GM23338 (cell line): ENCODE measurements at regions not wholly inside any gene's neighbourhood (a gene's known extent, or its start where the extent isn't known, plus 50 kb on each side); places are given as distances from the start of the nearest gene placed in this dataset.

Experiments
- ATAC-seq: fragments of 200-7000 bp; cut with Tn5 transposase; 3 replicates; pipeline ENCODE4 v1.9.1; 2020
- DNase-seq: peaks from one replicate; pipeline ENCODE4 v3.0.0-alpha.2; 2015; ENCODE audit warnings: low spot score
- H2AFZ ChIP-seq: fragments of 200-600 bp; sonication (generic); 2 replicates; pipeline ENCODE4 v1.8.0; 2016; ENCODE audit warnings: antibody characterized with exemption, mild to moderate bottlenecking, moderate library complexity
- H3F3A ChIP-seq: fragments of 200-600 bp; sonication (generic); replicated peaks from 2 replicates; pipeline ENCODE4 v1.8.0; 2017; ENCODE audit warnings: antibody characterized with exemption, mixed run types, low read depth
- H3K27ac ChIP-seq: fragments of 200-600 bp; sonication (generic); 2 replicates; pipeline ENCODE4 v1.6.1; 2016; ENCODE audit warnings: low read depth
- H3K27me3 ChIP-seq: fragments of 200-600 bp; sonication (generic); 2 replicates; pipeline ENCODE4 v1.8.0; 2016; ENCODE audit warnings: mild to moderate bottlenecking, mixed run types, moderate library complexity; ENCODE audit not compliant: insufficient read depth
- H3K36me3 ChIP-seq: fragments of 200-600 bp; sonication (generic); 2 replicates; pipeline ENCODE4 v1.8.0; 2016; ENCODE audit warnings: mild to moderate bottlenecking; ENCODE audit not compliant: insufficient read depth
- H3K4me1 ChIP-seq: fragments of 200-600 bp; sonication (generic); 2 replicates; pipeline ENCODE4 v1.8.0; 2016; ENCODE audit warnings: mild to moderate bottlenecking, moderate library complexity; ENCODE audit not compliant: insufficient read depth
- H3K4me2 ChIP-seq: fragments of 200-600 bp; sonication (generic); 2 replicates; pipeline ENCODE4 v1.7.1; 2017; ENCODE audit warnings: mixed run types
- H3K4me3 ChIP-seq: fragments of 200-600 bp; sonication (generic); 2 replicates; pipeline ENCODE4 v1.6.1; 2016; ENCODE audit warnings: mixed run types
- H3K79me2 ChIP-seq: fragments of 200-600 bp; sonication (generic); replicated peaks from 2 replicates; pipeline ENCODE4 v1.8.0; 2017; ENCODE audit warnings: mild to moderate bottlenecking; ENCODE audit not compliant: insufficient read depth
- H3K9me2 ChIP-seq: fragments of 200-600 bp; sonication (generic); 2 replicates; pipeline ENCODE4 v1.8.0; 2017; ENCODE audit not compliant: insufficient read depth
- H4K20me1 ChIP-seq: fragments of 200-600 bp; sonication (generic); replicated peaks from 2 replicates; pipeline ENCODE4 v1.8.0; 2017; ENCODE audit warnings: mild to moderate bottlenecking; ENCODE audit not compliant: insufficient read depth
- H3K27ac Mint-ChIP-seq: 2 replicates; pipeline ENCODE4 v1.8.0; 2020; ENCODE audit warnings: inconsistent platforms, mild to moderate bottlenecking, moderate library complexity, mixed read lengths
- H3K27me3 Mint-ChIP-seq: 3 replicates; pipeline ENCODE4 v1.8.0; 2022; ENCODE audit warnings: low read depth, mild to moderate bottlenecking, moderate library complexity, mixed read lengths, inconsistent platforms; ENCODE audit not compliant: insufficient read depth, poor library complexity
- H3K36me3 Mint-ChIP-seq: 3 replicates; pipeline ENCODE4 v1.8.0; 2021; ENCODE audit warnings: low read depth, mild to moderate bottlenecking, inconsistent platforms, moderate library complexity, mixed read lengths
- H3K4me1 Mint-ChIP-seq: 3 replicates; pipeline ENCODE4 v1.8.0; 2020; ENCODE audit warnings: mild to moderate bottlenecking, inconsistent platforms, mixed read lengths
- H3K4me3 Mint-ChIP-seq: 3 replicates; pipeline ENCODE4 v1.8.0; 2021; ENCODE audit warnings: moderate library complexity, mild to moderate bottlenecking, inconsistent platforms, mixed read lengths
- H3K9me3 Mint-ChIP-seq: 3 replicates; pipeline ENCODE4 v1.8.0; 2020; ENCODE audit warnings: moderate library complexity, mild to moderate bottlenecking, inconsistent platforms, mixed read lengths
- CREB1 ChIP-seq: fragments of 250-450 bp; sonication (Bioruptor Pico); IDR thresholded peaks from 2 replicates; pipeline ENCODE4 v1.5.0; 2020; ENCODE audit warnings: low read depth, mild to moderate bottlenecking, moderate library complexity
- REST ChIP-seq: IDR thresholded peaks from one replicate; pipeline ENCODE4 v1.6.1; 2018; ENCODE audit warnings: antibody characterized with exemption; ENCODE audit not compliant: unreplicated experiment
- ZNF114 ChIP-seq: fragments of 250-450 bp; sonication (Bioruptor Pico); IDR thresholded peaks from 2 replicates; pipeline ENCODE4 v1.5.0; 2020; ENCODE audit warnings: mild to moderate bottlenecking, moderate library complexity
- ZNF462 ChIP-seq: fragments of 250-450 bp; sonication (Bioruptor Pico); IDR thresholded peaks from 2 replicates; pipeline ENCODE4 v1.5.0; 2020; ENCODE audit warnings: mild to moderate bottlenecking, moderate library complexity

GRCh38 chr22:27337676-27338075 lies 463.9 kb downstream of the MN1 start:
- Mint-ChIP-seq H3K36me3 (no peaks in the 10 kb centered on the region), H3K9me3 (no peaks in the 10 kb centered on the region), H3K4me1 (0 out of 3 replicates have a peak, but pooled peaks cover 2% of the 10 kb centered on the region), H3K4me3 (no peak overlapping the region), H3K27ac (no peak overlapping the region), H3K27me3 (no peaks in the 10 kb centered on the region)
- DNase-seq (no peak), ATAC-seq (no peak)
- Histone ChIP-seq H3K4me3 (no peak overlapping the region), H3K9me2 (no peaks in the 10 kb centered on the region), H3K79me2 (no peaks in the 10 kb centered on the region), H3K4me2 (no peak overlapping the region), H3K36me3 (no peaks in the 10 kb centered on the region), H2AFZ (no peak overlapping the region), H3K27ac (no peak overlapping the region), H3F3A (no peaks in the 10 kb centered on the region), H3K4me1 (peaks cover 7% of the 10 kb centered on the region; the same call in 1 of the 2 replicates), H3K27me3 (no peaks in the 10 kb centered on the region), H4K20me1 (no peaks in the 10 kb centered on the region)
- TF ChIP-seq ZNF462 (no peak), REST (no peak), CREB1 (CRISPR knock-in tag) (no peak), ZNF114 (CRISPR knock-in tag) (no peak)
